ENCODE measurements at regions not wholly inside any gene's neighbourhood (a gene's known extent, or its start where the extent isn't known, plus 50 kb on each side); places are given as distances from the start of the nearest gene placed in this dataset.

GRCh38 chr1:217010253-217010652, 287.0 kb upstream of the ESRRG start:
- 0% methylated on average over 2 of the region's 2 CpGs for WGBS (ENCODE audit: insufficient coverage, low coverage, missing lambda C conversion rate)

DNA sequence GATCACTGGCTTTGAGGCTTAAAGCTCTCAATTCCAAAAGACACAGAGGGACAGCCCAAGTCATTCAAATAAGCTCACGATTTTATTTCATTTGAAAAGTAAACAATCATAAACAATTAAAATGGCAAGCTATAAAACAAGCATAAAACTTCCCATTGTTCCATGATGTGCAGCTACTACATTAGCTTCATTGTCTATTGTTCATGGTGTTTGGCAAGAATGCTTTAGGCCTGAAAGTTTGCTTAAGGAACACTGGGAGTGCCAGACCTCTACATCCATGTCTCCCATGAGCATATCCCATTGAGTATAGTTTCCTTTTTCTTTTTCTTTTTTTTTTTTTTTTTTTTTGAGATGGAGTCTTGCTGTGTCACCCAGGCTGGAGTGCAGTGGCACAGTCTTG, 286.1 kb upstream of the ESRRG start:
- Histone ChIP-seq H3K4me1 (replicated peaks in 1 of 2; ENCODE audit: control insufficient read depth in 2 of 2, insufficient read depth in 2 of 2, low read length in 2 of 2) (no peaks in the 10 kb centered on the region), H3K9me3 (replicated peaks; ENCODE audit: control insufficient read depth, insufficient read depth, low read depth, low read length) (no peaks in the 10 kb centered on the region), H3K27ac (ENCODE audit: extremely low read depth, low read depth, low read length) (no peak overlapping the region), H3K9me1 (ENCODE audit: control insufficient read depth, insufficient read depth, low read length) (no peaks in the 10 kb centered on the region), H3K4me2 (ENCODE audit: insufficient read depth, low read length) (no peak overlapping the region), H4K20me1 (replicated peaks; ENCODE audit: control insufficient read depth, insufficient read depth, low read length) (no peaks in the 10 kb centered on the region), H3K79me2 (ENCODE audit: control insufficient read depth, insufficient read depth, low read length) (no peaks in the 10 kb centered on the region), H3K27me3 (ENCODE audit: control insufficient read depth in 2 of 2, insufficient read depth in 2 of 2, low read length in 2 of 2) (no peaks in the 10 kb centered on the region), H2AFZ (ENCODE audit: low read depth, low read length) (no peak overlapping the region), H3K4me3 (no peak overlapping the region), H3K9ac (ENCODE audit: insufficient read depth in 1 of 2, low read depth in 2 of 2, low read length in 2 of 2) (no peak overlapping the region), H3K36me3 (ENCODE audit: control insufficient read depth, insufficient read depth, low read length) (no peaks in the 10 kb centered on the region)
- ATAC-seq (no peak), DNase-seq (ENCODE audit: extremely low read depth in 1 of 4, low spot score in 3 of 4) (no peak), FAIRE-seq (no peak)
- POLR2A ChIA-PET: no interaction called here
- WGBS (ENCODE audit: insufficient coverage, low coverage, missing lambda C conversion rate): 0% methylated on average over 1 of the region's 1 CpG
- CTCF ChIA-PET (ENCODE audit: low intra/inter-chr PET ratio): no interaction called here
- no peak for TF ChIP-seq ZBTB33 (CRISPR knock-in tag; IDR thresholded peaks at IDR 0.05)
- no TSS peak for BruUV-seq (replicated peaks)
- intact Hi-C loops (cut with micrococcal nuclease) (no loop called here), in situ Hi-C loops (cut with MboI) (no loop called here)

More at GRCh38 chr1:217010253-217010652, 287.0 kb upstream of the ESRRG start:
- Histone ChIP-seq H3K27me3 (ENCODE audit: control insufficient read depth in 2 of 2, insufficient read depth in 2 of 2, low read length in 2 of 2) (no peaks in the 10 kb centered on the region), H3K36me3 (ENCODE audit: control insufficient read depth, insufficient read depth, low read length) (no peaks in the 10 kb centered on the region), H3K4me1 (replicated peaks in 1 of 2; ENCODE audit: control insufficient read depth in 2 of 2, insufficient read depth in 2 of 2, low read length in 2 of 2) (no peaks in the 10 kb centered on the region), H3K4me2 (ENCODE audit: insufficient read depth, low read length) (no peak overlapping the region), H3K27ac (ENCODE audit: extremely low read depth, low read depth, low read length) (no peak overlapping the region), H3K9me1 (ENCODE audit: control insufficient read depth, insufficient read depth, low read length) (no peaks in the 10 kb centered on the region), H3K79me2 (ENCODE audit: control insufficient read depth, insufficient read depth, low read length) (no peaks in the 10 kb centered on the region), H4K20me1 (replicated peaks; ENCODE audit: control insufficient read depth, insufficient read depth, low read length) (no peaks in the 10 kb centered on the region), H3K9me3 (replicated peaks; ENCODE audit: control insufficient read depth, insufficient read depth, low read depth, low read length) (no peaks in the 10 kb centered on the region), H3K9ac (ENCODE audit: insufficient read depth in 1 of 2, low read depth in 2 of 2, low read length in 2 of 2) (no peak overlapping the region), H3K4me3 (no peak overlapping the region), H2AFZ (ENCODE audit: low read depth, low read length) (no peak overlapping the region)
- ATAC-seq (no peak), FAIRE-seq (no peak), DNase-seq (ENCODE audit: extremely low read depth in 1 of 4, low spot score in 3 of 4) (no peak)
- ChIA-PET CTCF (ENCODE audit: low intra/inter-chr PET ratio) (no interaction called here), POLR2A (interaction anchor here (1.0 kb wide), 1 partner anchor 11 kb away, joined by 4 read pairs; no protein-coding TSS in a partner anchor)
- no peak for TF ChIP-seq DPF2 (IDR thresholded peaks at IDR 0.05)
- no peak for TF ChIP-seq NR2F6 (CRISPR knock-in tag; IDR thresholded peaks at IDR 0.05)
- intact Hi-C loops (cut with micrococcal nuclease): no loop called here
- in situ Hi-C loops (cut with MboI): no loop called here
- BruUV-seq (replicated peaks): no TSS peak
